Endothelial cell (in vitro differentiated cells): ENCODE measurements at regions not wholly inside any gene's neighbourhood (a gene's known extent, or its start where the extent isn't known, plus 50 kb on each side); places are given as distances from the start of the nearest gene placed in this dataset.

Experiments used
- DNase-seq: peaks from one replicate; pipeline ENCODE4 v3.0.0; 2021; ENCODE audit warnings: low spot score
- H3K27ac Mint-ChIP-seq: one replicate; pipeline ENCODE4 v1.8.0; 2021; ENCODE audit warnings: mixed read lengths, inconsistent platforms; ENCODE audit not compliant: unreplicated experiment
- H3K27me3 Mint-ChIP-seq: one replicate; pipeline ENCODE4 v1.8.0; 2021; ENCODE audit warnings: mild to moderate bottlenecking, moderate library complexity, mixed read lengths, inconsistent platforms; ENCODE audit not compliant: unreplicated experiment
- H3K36me3 Mint-ChIP-seq: one replicate; pipeline ENCODE4 v1.8.0; 2021; ENCODE audit warnings: mild to moderate bottlenecking, low read depth, mixed read lengths, inconsistent platforms; ENCODE audit not compliant: unreplicated experiment
- H3K4me1 Mint-ChIP-seq: one replicate; pipeline ENCODE4 v1.8.0; 2021; ENCODE audit warnings: mild to moderate bottlenecking, mixed read lengths, inconsistent platforms; ENCODE audit not compliant: unreplicated experiment
- H3K4me3 Mint-ChIP-seq: one replicate; pipeline ENCODE4 v1.8.0; 2021; ENCODE audit warnings: mild to moderate bottlenecking, mixed read lengths, inconsistent platforms; ENCODE audit not compliant: unreplicated experiment
- H3K9me3 Mint-ChIP-seq: one replicate; pipeline ENCODE4 v1.8.0; 2021; ENCODE audit warnings: mixed read lengths, inconsistent platforms; ENCODE audit not compliant: unreplicated experiment
- CTCF ChIP-seq: fragments of 200-600 bp; sonication (generic); IDR thresholded peaks from one replicate; pipeline ENCODE4 v1.5.0; 2021; ENCODE audit warnings: antibody characterized with exemption; ENCODE audit not compliant: unreplicated experiment

GRCh38 chr1:38129971-38130370 is 83.4 kb upstream of the POU3F1 start:
- Mint-ChIP-seq H3K36me3 (no peaks in the 10 kb centered on the region), H3K27ac (no peak overlapping the region), H3K4me1 (peaks cover 18% of the 10 kb centered on the region)

GRCh38 chr1:38129473-38129872 is 82.9 kb upstream of the POU3F1 start:
- Mint-ChIP-seq H3K27me3 (peaks cover 9% of the 10 kb centered on the region), H3K9me3 (no peaks in the 10 kb centered on the region), H3K4me1 (peaks cover 18% of the 10 kb centered on the region), H3K27ac (no peak overlapping the region), H3K4me3 (no peak overlapping the region), H3K36me3 (no peaks in the 10 kb centered on the region)
- TF ChIP-seq CTCF = no peak
- no peak for DNase-seq

More at GRCh38 chr1:38129971-38130370, 83.4 kb upstream of the POU3F1 start:
- Mint-ChIP-seq H3K9me3 (no peaks in the 10 kb centered on the region), H3K4me3 (no peak overlapping the region), H3K27me3 (peaks cover 11% of the 10 kb centered on the region)
- DNase-seq = no peak
- TF ChIP-seq CTCF = no peak

GRCh38 chr1:38128926-38129453 is 82.4 kb upstream of the POU3F1 start:
- H3K9me3 Mint-ChIP-seq = no peaks in the 10 kb centered on the region
- DNase-seq = no peak
- TF ChIP-seq CTCF = no peak
- no peaks in the 10 kb centered on the region for H3K36me3 Mint-ChIP-seq
- no peak overlapping the region for H3K27ac Mint-ChIP-seq
- peaks cover 10% of the 10 kb centered on the region for H3K27me3 Mint-ChIP-seq
- H3K4me1 Mint-ChIP-seq = peaks cover 18% of the 10 kb centered on the region
- H3K4me3 Mint-ChIP-seq = no peak overlapping the region

DNA sequence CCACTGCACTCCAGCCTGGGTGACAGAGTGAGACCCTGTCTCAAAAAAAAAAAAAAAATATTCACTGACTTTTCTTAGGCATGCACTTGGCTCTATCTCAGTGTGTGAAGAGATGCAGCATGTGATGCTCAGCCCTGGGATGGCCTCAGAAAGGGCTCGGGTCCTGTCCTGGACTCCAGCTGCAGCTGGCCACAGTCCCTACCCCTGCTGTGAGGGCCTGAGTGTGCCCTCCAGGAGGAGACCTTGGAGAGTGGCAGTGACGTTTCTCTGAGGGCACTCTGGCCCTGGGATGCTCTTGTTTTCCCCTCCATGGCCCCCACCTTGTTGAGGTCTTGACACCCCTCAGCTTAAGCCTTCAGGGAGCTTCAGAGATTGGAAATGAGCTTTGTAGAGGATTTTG is 81.9 kb upstream of the POU3F1 start:
- no peak for TF ChIP-seq CTCF
- H3K36me3 Mint-ChIP-seq = no peaks in the 10 kb centered on the region
- H3K4me1 Mint-ChIP-seq = peaks cover 18% of the 10 kb centered on the region
- H3K9me3 Mint-ChIP-seq = no peaks in the 10 kb centered on the region
- H3K27ac Mint-ChIP-seq = no peak overlapping the region
- no peak for DNase-seq
- H3K4me3 Mint-ChIP-seq = no peak overlapping the region
- H3K27me3 Mint-ChIP-seq = peaks cover 10% of the 10 kb centered on the region

DNA sequence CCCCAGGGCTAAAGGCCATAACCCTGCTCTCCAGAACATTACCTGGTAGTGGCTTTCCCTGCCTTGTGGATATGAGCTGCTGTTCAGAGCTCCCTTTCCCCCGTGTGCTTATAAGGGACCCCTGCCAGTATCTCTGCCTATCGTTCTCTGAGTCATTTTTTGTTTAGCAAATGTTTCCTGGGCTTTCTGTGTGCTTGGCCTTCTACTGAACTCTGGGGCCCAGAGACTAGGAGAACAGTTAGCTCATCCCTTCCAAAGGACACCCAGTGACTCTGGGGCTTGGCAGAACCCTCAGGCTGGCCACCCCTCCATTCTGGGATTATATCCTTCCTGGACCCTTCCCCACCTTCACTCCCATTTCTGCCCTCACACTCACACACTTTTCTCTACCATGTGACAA is 80.8 kb upstream of the POU3F1 start:
- Mint-ChIP-seq H3K36me3 (no peaks in the 10 kb centered on the region), H3K27me3 (peaks cover 10% of the 10 kb centered on the region), H3K27ac (no peak overlapping the region), H3K4me1 (peaks cover 13% of the 10 kb centered on the region), H3K4me3 (no peak overlapping the region), H3K9me3 (no peaks in the 10 kb centered on the region)
- TF ChIP-seq CTCF = no peak
- no peak for DNase-seq
